ENCODE measurements at regions not wholly inside any gene's neighbourhood (a gene's known extent, or its start where the extent isn't known, plus 50 kb on each side); places are given as distances from the start of the nearest gene placed in this dataset.

GRCh38 chr11:19565639-19566038, 147.0 kb upstream of the NAV2 start:
- H3K4me1 ChIP-seq, result peaks cover 0 to 42% (median 20%) of the 10 kb centered on the region in 4 donors
- H3K36me3 ChIP-seq, result no peaks in the 10 kb centered on the region
- intact Hi-C loops (cut with DNase I; ENCODE audit: low total_unique reads), result no loop called here
- no peaks in the 10 kb centered on the region for H3K27me3 ChIP-seq
- peak overlapping the region in 1 of 2 donors; percentile 89 for H3K27ac ChIP-seq
- DNase-seq, result no peak
- no peaks in the 10 kb centered on the region for H3K9me3 ChIP-seq
- no peak for TF ChIP-seq CTCF (IDR thresholded peaks at IDR 0.05)
- no peak overlapping the region for H3K4me3 ChIP-seq

GRCh38 chr11:19562156-19562555, 150.5 kb upstream of the NAV2 start:
- Histone ChIP-seq H3K4me3 (no peak overlapping the region), H3K4me1 (peaks cover 0 to 37% (median 19%) of the 10 kb centered on the region in 4 donors), H3K27me3 (no peaks in the 10 kb centered on the region), H3K36me3 (no peaks in the 10 kb centered on the region), H3K27ac (no peak overlapping the region), H3K9me3 (no peaks in the 10 kb centered on the region)
- no peak for TF ChIP-seq CTCF (IDR thresholded peaks at IDR 0.05)
- intact Hi-C loops (cut with DNase I; ENCODE audit: low total_unique reads), result loop anchor here (5.0 kb wide), 1 partner anchor 345 kb away; no protein-coding TSS in a partner anchor
- no peak for DNase-seq

GRCh38 chr11:19561011-19561410, 151.6 kb upstream of the NAV2 start:
- Histone ChIP-seq H3K27ac (no peak overlapping the region), H3K4me3 (no peak overlapping the region), H3K9me3 (no peaks in the 10 kb centered on the region), H3K36me3 (no peaks in the 10 kb centered on the region), H3K4me1 (peaks cover 0 to 27% (median 16%) of the 10 kb centered on the region in 4 donors), H3K27me3 (no peaks in the 10 kb centered on the region)
- DNase-seq, result no peak
- intact Hi-C loops (cut with DNase I; ENCODE audit: low total_unique reads), result loop anchor here (5.0 kb wide), 1 partner anchor 346 kb away; no protein-coding TSS in a partner anchor
- TF ChIP-seq CTCF (IDR thresholded peaks at IDR 0.05), result no peak

DNA sequence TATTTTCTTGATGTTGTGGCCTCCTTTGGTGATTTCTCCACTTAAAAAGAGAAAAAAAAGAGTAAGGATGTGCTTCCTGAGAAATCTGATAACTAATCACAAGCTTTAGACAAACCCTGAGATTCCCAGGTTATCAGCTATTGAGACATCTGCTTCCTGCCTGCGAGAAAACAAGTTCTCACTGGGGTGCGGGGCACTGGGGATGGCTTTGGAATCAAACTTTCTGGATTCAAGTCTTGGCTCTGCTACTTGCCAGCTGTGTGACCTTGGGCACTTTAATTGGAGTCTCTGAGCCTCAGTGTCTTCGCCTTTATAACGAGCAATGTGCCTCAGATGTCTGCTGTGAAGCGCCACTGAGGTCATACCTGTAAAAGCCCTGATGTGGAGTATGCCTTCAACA, 152.5 kb upstream of the NAV2 start:
- no peak for TF ChIP-seq CTCF (IDR thresholded peaks at IDR 0.05)
- no peak for DNase-seq
- intact Hi-C loops (cut with DNase I; ENCODE audit: low total_unique reads), result loop anchor here (5.0 kb wide), 1 partner anchor 347 kb away; no protein-coding TSS in a partner anchor

DNA sequence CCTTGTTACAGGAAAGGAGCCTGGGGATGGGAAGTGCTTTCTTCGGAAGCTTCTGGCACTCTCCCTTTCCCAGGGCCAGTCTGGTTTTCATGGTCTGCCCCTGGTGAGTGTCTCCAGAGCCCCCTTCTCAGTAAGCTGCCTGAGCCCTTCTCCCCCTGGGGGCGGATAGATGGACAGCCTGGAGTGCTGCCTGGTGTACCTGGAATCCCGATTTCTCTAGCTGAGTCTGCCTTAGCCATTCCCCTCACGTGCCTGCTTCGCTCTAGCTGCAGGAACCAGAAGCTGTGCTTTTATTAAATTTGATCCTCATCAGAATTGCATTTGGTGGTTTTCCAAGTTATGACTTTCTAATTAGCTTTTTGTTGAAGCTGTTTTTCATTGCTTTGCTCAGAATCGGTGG, 152.9 kb upstream of the NAV2 start:
- no peak overlapping the region for H3K4me3 ChIP-seq
- H3K27me3 ChIP-seq, result no peaks in the 10 kb centered on the region
- no peak overlapping the region for H3K27ac ChIP-seq
- DNase-seq, result no peak
- no peaks in the 10 kb centered on the region for H3K9me3 ChIP-seq
- intact Hi-C loops (cut with DNase I; ENCODE audit: low total_unique reads), result loop anchor here (2.0 to 5.0 kb wide), 2 partner anchors 175 to 348 kb away; no protein-coding TSS in a partner anchor
- no peaks in the 10 kb centered on the region for H3K36me3 ChIP-seq
- TF ChIP-seq CTCF (IDR thresholded peaks at IDR 0.05), result no peak
- H3K4me1 ChIP-seq, result peaks cover 0 to 21% (median 12%) of the 10 kb centered on the region in 4 donors

More for the DNA sequence above, 152.5 kb upstream of the NAV2 start:
- no peaks in the 10 kb centered on the region for H3K36me3 ChIP-seq
- H3K27me3 ChIP-seq, result no peaks in the 10 kb centered on the region
- no peak overlapping the region for H3K27ac ChIP-seq
- peaks cover 0 to 25% (median 15%) of the 10 kb centered on the region in 4 donors for H3K4me1 ChIP-seq
- no peaks in the 10 kb centered on the region for H3K9me3 ChIP-seq
- no peak overlapping the region for H3K4me3 ChIP-seq

Data from tibial artery (tissue), 4 donors.